Panc1 (cell line): ENCODE measurements at regions not wholly inside any gene's neighbourhood (a gene's known extent, or its start where the extent isn't known, plus 50 kb on each side); places are given as distances from the start of the nearest gene placed in this dataset.

ENCODE experiments used
- CTCF ChIP-seq: fragments of 450-650 bp; IDR thresholded peaks from 2 replicates; pipeline ENCODE4 v1.5.1; 2017; ENCODE audit warnings: mild to moderate bottlenecking
- POLR2AphosphoS5 ChIP-seq: IDR thresholded peaks from 2 replicates; pipeline ENCODE4 v1.6.1; 2012; ENCODE audit warnings: mild to moderate bottlenecking, low read depth, low read length, moderate library complexity
- SIN3A ChIP-seq: IDR thresholded peaks from 2 replicates; pipeline ENCODE4 v1.6.1; 2012; ENCODE audit warnings: low read depth, mild to moderate bottlenecking, low read length, moderate library complexity, borderline replicate concordance; ENCODE audit not compliant: insufficient read depth
- TCF7L2 ChIP-seq: IDR thresholded peaks from 2 replicates; pipeline ENCODE4 v1.6.1; 2011; ENCODE audit warnings: mild to moderate bottlenecking, low read depth, low read length, inconsistent platforms
- TF ChIP-seq, protein P1 (sequence below), 2 experiments: IDR thresholded peaks; 2 replicates each; pipeline ENCODE4 v1.6.1; 2011 to 2012; ENCODE audit warnings: low read depth in 2 of 2, control low read depth in 1 of 2, low read length in 1 of 2, mild to moderate bottlenecking in 1 of 2, moderate library complexity in 1 of 2; ENCODE audit not compliant: insufficient read depth in 1 of 2

DNA sequence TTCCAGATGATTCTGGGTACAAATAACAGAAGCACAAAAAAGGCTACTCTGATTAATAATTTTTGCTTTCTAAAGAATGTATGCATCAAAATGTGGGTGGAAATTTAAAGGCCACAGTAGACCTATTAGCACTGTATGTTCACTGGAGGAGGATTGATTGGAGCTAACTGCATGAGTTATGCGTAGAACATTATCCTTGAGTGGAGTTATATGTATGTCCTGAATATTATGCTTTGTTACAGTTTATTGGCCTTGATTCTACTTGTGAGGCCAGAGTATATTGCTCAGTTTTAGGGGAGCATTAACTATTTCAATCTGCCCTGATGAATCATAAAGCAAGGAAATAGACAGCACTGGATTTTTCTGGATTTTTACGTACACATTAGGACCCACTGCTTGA lies 87.9 kb downstream of the CDCA7 start:
- TF ChIP-seq POLR2AphosphoS5, result no peak
- TF ChIP-seq CTCF, result no peak
- no peak for TF ChIP-seq SIN3A
- TF ChIP-seq, protein P1, sequence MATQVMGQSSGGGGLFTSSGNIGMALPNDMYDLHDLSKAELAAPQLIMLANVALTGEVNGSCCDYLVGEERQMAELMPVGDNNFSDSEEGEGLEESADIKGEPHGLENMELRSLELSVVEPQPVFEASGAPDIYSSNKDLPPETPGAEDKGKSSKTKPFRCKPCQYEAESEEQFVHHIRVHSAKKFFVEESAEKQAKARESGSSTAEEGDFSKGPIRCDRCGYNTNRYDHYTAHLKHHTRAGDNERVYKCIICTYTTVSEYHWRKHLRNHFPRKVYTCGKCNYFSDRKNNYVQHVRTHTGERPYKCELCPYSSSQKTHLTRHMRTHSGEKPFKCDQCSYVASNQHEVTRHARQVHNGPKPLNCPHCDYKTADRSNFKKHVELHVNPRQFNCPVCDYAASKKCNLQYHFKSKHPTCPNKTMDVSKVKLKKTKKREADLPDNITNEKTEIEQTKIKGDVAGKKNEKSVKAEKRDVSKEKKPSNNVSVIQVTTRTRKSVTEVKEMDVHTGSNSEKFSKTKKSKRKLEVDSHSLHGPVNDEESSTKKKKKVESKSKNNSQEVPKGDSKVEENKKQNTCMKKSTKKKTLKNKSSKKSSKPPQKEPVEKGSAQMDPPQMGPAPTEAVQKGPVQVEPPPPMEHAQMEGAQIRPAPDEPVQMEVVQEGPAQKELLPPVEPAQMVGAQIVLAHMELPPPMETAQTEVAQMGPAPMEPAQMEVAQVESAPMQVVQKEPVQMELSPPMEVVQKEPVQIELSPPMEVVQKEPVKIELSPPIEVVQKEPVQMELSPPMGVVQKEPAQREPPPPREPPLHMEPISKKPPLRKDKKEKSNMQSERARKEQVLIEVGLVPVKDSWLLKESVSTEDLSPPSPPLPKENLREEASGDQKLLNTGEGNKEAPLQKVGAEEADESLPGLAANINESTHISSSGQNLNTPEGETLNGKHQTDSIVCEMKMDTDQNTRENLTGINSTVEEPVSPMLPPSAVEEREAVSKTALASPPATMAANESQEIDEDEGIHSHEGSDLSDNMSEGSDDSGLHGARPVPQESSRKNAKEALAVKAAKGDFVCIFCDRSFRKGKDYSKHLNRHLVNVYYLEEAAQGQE (IDR thresholded peaks at IDR 0.05; ENCODE audit: insufficient read depth in 1 of 2, low read depth in 2 of 2, low read length in 1 of 2), result no peak
- TF ChIP-seq TCF7L2, result no peak
